T47D (cell line): ENCODE measurements at regions not wholly inside any gene's neighbourhood (a gene's known extent, or its start where the extent isn't known, plus 50 kb on each side); places are given as distances from the start of the nearest gene placed in this dataset.

Source experiments
- DNase-seq, 2 experiments: peaks; one replicate each; pipeline versions ENCODE4 v3.0.0 to v3.0.0-alpha.2; 2011 to 2012; ENCODE audit warnings: low read depth in 1 of 2, low spot score in 1 of 2
- JUND ChIP-seq: IDR thresholded peaks from 2 replicates; pipeline ENCODE4 v1.6.1; 2012; ENCODE audit warnings: low read depth
- in situ Hi-C: cut with HindIII; loops from 2 replicates; pipeline ENCODE4 v1.10.0; 2016; ENCODE audit warnings: low sequenced_read_pairs, low pct_unique_long_range_greater_than_20kb

DNA sequence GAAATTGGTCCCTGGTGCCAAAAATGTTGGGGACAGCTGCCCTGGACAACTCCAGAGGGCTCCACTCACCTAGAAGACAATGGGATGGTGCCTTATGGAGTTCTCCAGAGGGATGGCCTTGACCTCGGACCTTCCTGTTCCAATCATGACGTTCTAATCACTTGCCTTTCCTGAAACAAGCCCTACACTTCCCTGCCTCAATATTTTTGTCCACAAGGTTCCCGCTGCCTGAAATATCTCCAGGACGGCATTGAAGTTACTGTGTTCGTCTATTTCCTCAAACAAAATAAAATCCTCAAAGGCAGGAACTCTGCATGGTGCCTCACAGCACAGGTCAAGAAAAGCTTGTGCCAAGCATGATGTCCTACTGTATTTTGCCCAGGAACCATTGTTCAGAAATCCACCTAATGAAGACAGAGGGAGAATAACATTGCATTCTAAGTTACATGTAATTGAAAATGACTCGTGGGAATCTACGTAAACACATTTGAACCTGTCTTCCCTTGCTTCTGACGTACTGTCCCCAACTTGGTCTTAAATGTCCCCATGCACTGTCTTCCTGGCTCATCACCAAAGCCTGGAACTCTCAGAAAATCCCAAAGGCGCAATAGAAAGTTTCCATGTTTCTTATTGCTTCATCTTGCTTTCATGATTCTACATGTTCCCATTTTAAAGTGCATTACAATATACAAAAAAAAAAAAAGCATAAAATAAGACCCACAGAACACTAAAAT lies 342.3 kb upstream of the NRP1 start:
- TF ChIP-seq JUND: no peak
- in situ Hi-C loops: no loop called here
- no peak for DNase-seq

DNA sequence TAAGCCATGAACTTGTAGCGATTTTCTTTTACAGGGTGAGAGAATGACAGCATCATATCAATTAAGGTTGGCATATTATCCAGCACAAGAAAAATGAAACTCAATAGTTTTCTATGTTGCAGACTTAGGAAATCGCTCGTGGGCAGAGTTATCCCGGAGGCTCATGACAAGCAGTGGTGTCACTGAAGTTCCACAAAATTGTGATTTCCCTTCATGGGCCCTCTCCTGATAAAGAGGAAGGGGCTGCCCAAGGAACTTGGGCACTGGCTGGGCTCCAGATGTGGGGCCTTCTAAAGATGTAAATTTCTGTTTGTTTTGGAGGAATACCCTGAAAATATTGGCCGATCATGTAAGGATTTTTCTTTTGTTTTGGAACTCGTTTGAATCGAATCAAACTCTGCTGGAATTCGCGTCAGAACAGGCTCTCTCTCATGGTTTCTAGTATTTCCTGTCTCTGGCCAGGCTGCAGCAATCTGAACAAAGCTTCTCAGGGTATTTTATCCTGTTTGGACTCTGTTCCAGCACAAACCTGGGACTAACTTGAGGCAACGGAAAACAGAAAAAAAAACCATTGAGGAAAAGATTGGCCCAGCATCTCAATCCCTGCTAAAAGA lies 340.6 kb upstream of the NRP1 start:
- in situ Hi-C loops: no loop called here
- TF ChIP-seq JUND: no peak
- no peak for DNase-seq

DNA sequence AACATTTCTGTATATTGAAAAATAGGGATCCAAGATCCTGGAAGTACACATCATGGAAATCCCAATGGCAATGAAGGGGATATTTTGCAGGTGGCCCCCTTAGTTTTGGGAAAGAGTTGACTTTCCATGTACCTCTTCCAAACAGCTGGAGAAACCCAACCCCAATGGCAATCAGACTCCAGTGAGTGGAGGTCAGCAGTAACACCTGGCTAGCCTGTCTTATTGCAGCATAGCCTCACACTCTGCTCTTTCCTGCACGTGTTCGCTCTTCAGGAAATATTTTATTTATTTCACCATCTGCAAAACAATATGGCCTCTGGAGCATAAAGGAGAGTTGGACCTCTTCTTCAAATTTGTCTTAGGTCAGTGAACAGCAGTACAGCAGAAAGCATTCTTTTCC lies 340.0 kb upstream of the NRP1 start:
- DNase-seq: no peak
- TF ChIP-seq JUND: no peak
- in situ Hi-C loops: no loop called here

DNA sequence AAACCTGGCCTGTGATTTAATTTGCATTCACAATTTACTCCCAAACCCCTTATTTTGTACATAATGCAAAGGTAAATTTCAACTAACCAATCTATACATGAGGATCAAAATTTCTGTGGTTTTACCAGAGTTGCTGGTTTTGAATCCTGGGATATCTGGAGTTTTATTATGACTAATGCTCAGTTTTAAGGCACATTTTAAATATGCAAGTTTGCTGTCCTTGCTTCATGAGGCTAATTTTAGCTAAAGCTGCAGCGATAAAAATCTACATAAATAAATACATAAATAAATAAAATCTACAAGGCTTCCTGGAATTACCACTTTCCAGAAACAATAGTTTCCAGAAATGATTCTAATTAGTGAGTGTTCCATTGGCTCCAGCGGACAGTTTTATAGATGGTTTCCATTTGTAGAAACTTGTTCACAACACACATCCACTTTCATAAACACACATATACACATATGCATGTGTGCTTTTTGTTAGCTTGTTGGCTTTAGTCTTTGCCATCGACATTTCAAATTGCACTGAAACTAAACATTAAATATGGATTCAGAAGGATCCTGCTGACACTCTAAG lies 339.5 kb upstream of the NRP1 start:
- in situ Hi-C loops: no loop called here
- DNase-seq: no peak

DNA sequence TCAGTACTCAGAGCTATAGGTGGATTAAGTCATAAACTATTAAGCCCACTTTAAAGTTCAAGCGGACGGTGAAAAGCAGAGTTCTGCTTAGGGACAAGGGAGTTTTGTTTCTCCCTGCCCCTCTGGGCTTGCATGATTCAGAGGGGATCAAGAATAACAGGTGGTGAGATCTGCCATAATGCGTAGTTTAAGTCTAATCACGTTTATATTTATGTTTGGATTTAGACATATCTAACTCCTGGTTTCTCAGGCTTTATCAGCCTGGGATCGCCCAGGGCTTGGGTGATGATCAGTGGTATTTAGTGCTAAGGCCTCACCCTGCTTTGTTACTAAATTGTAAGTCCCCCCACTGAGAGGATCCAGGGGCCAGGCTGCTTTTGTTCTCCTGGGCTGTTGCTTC lies 335.4 kb upstream of the NRP1 start:
- in situ Hi-C loops: no loop called here
- no peak for TF ChIP-seq JUND
- DNase-seq: no peak

More for the DNA sequence above, 339.5 kb upstream of the NRP1 start:
- no peak for TF ChIP-seq JUND

DNA sequence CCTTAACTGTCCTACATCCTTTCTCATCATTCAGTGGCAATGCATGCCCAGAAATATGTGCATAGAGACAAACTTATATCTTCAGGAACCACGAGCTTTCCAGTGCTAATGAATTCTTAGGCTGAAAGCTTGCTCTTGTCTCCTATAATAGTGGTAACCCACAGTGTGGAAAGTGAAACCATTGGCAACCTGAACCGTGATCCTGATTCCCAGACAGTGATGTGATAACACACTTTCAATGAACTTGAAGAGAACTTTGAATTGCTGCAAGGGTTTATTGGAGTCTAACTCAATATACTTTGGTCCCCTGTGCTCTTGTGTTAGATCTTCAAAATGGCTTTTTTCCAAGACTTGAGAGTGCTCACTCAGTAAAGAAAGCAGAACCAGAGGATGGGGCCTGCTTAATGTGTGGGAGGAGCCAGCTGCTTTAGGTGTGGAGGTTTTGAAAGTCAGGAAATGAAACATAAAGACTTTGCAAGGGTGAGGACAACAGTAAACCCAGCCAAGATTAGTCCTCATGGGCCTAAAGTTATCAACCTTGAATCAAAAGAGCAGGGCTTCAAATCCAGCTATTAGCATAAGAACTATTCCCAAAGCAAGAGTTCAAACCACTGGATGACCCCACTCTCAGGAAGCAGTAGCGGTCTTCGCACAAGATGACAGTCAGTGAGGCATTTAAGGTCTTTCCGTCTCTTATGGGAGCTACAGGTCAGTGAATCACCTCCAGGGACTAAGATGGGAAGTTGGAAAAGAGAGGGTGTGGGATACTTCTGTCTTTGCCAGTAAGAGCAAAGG lies 332.4 kb upstream of the NRP1 start:
- TF ChIP-seq JUND: no peak
- in situ Hi-C loops: no loop called here
- DNase-seq: no peak

DNA sequence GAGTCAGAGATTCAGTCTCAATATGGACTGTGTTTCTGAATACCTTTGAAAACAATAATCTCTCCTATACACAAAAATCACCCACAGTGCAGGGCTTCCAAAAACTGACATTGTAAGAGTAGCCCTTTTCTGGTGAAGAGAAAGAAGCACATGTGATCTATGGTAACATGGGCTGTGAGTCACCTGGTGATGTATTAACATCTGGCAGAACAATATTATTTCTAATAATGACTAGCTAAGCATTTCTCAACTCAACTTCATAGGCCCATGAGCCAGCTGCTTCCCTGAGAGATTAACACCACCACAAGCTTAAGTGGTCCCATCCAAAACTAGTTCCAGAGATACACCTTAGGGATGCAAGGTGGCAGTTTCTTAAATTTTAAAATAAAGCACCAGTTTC lies 331.0 kb upstream of the NRP1 start:
- in situ Hi-C loops: no loop called here
- DNase-seq: no peak
- TF ChIP-seq JUND: no peak

DNA sequence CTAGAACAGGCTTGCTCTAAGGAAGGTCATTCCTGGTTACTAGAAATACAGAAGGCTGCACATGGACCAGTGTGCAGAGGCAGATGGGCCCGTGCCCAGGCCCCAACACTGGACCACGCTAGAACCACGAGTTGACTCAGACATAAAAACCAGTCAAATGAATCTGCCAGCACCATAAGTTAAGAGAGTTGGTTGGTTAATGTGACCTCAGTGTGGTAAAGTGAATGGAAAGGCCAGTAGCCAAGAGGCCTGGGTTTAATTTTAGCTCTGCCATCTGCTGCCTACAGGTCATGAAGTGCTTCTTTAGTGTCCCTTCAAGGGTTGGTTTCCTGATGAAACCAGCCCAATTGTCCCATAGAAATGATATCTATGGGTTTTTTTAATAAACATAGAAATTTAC lies 329.6 kb upstream of the NRP1 start:
- in situ Hi-C loops: no loop called here
- DNase-seq: no peak
- no peak for TF ChIP-seq JUND

DNA sequence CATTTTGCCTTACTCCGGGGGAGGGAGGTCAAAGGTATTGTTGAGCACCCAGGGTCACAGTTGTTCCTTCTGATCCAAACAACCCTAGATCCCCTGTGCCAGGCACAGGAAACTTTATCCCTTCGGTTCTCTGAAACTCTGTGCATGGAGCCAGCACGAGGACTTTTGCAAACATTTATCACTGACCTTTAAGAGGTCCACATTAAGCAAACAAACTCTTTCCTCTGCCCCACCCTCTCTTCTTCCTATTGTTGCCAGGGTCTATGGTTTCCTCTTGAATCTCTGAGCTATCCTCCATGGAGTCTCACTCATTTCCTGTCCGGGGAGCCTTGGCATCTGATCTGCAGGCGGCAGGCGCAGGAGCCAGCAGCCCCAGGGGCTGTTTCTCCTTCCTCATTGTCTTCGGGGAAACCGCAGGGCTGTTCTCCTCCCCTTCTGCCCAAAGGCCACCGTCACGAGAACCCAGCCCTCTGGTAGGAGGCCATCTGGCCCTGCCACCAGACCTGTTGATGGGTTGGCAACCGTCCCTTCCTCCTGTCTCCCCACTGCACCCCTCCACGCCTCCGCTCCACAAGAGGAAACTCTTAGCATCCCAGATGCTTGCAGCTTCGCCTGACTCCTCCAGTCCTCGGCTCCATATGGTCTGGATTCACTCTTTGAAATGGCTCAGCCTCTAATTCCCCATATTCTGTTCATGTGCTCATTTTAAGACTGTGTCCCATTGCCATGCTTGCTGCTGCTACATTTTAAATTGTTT lies 327.3 kb upstream of the NRP1 start:
- in situ Hi-C loops: no loop called here
- peak in 1 of 2 experiments; percentile 6 for DNase-seq
- TF ChIP-seq JUND: no peak

DNA sequence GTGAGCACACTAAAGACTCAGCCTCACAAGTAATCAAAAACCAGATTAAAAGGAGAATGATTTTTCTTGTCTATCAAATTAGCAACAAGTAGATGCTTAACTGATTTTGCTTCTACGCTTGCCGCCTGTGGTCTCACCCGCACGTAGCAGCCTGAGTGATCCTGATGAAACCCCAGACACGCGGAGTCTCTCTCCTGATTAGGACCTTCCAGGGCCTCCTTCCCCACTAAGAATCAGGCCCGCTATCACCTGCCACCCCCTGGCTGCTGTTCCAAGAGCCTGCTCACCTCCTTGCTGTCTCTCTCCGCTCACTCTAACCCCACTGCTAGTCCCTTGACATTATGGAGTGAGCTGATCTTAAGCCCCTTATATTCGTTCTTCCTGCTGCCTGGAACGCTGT lies 325.9 kb upstream of the NRP1 start:
- DNase-seq: no peak
- TF ChIP-seq JUND: no peak
- in situ Hi-C loops: no loop called here

DNA sequence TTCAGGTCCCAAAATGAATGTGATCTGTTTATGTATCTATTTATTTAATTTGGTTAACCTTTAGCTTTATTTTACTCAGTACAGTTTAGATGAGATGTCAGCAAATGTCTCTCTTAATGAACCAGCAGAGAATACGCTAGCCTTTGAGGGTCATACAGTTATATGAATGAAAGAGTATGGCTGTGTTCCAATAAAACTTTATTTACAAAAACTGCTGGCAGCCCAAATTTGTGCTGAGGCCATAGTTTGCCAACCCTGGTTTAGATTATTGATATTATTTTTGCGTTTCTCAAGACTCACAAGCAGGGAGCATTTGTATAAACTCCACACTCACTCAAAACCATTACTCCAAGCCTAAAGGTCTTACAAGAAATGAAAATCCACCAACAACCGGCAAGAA lies 323.4 kb upstream of the NRP1 start:
- in situ Hi-C loops: no loop called here
- TF ChIP-seq JUND: no peak
- DNase-seq: no peak
